Right atrium auricular region (tissue), 2 donors: ENCODE measurements at regions not wholly inside any gene's neighbourhood (a gene's known extent, or its start where the extent isn't known, plus 50 kb on each side); places are given as distances from the start of the nearest gene placed in this dataset.

Source experiments
- DNase-seq: peaks from one replicate; pipeline ENCODE4 v3.0.0-alpha.2; 2019; ENCODE audit warnings: low spot score
- H3K27ac ChIP-seq, 2 donors: fragments of 200-600 bp; sonication (generic); 1 replicate in 1 of 2; 2 replicates in 1 of 2; pipeline ENCODE4 v1.5.1; 2016 to 2019
- H3K27me3 ChIP-seq, 2 donors: fragments of 200-600 bp; sonication (generic); one replicate each; pipeline versions ENCODE4 v1.5.1 to v1.6.0; 2017 to 2019
- H3K36me3 ChIP-seq: fragments of 200-600 bp; sonication (generic); one replicate; pipeline ENCODE4 v1.5.1; 2016
- H3K4me1 ChIP-seq, 2 donors: fragments of 200-600 bp; sonication (generic); one replicate each; pipeline versions ENCODE4 v1.5.1 to v1.6.0; 2017 to 2019
- H3K4me3 ChIP-seq, 2 donors: fragments of 200-600 bp; sonication (generic); 1 replicate in 1 of 2; 2 replicates in 1 of 2; pipeline ENCODE4 v1.5.1; 2017 to 2019; ENCODE audit warnings: mild to moderate bottlenecking in 1 of 2, moderate library complexity in 1 of 2
- H3K9me3 ChIP-seq, 2 donors: fragments of 200-600 bp; sonication (generic); one replicate each; pipeline ENCODE4 v1.5.1; 2019
- TF ChIP-seq, protein P1 (sequence below), 2 donors: fragments of 200-600 bp; sonication (generic); IDR thresholded peaks; one replicate each; pipeline ENCODE4 v1.5.1; 2019; ENCODE audit warnings: antibody characterized with exemption in 2 of 2

DNA sequence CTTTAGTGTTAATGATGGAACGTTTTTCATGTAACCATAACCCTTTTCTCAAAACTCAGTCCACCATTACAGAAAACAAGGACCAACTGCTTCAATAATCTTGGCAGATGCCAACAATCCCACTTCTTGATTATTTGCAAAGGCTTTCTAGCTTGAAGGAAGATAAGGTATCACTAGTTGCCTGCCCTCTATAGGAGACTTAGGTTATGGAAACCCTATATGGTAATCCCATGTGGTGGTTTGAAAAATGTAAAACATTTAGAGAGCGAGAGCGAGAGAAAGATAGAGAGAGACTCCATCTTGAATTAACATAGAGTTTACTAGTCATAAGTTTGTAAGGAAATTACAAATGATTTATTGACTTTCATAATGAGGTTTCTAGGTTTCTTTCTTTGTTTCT lies 1627.5 kb upstream of the TENM3 start:
- TF ChIP-seq, protein P1, sequence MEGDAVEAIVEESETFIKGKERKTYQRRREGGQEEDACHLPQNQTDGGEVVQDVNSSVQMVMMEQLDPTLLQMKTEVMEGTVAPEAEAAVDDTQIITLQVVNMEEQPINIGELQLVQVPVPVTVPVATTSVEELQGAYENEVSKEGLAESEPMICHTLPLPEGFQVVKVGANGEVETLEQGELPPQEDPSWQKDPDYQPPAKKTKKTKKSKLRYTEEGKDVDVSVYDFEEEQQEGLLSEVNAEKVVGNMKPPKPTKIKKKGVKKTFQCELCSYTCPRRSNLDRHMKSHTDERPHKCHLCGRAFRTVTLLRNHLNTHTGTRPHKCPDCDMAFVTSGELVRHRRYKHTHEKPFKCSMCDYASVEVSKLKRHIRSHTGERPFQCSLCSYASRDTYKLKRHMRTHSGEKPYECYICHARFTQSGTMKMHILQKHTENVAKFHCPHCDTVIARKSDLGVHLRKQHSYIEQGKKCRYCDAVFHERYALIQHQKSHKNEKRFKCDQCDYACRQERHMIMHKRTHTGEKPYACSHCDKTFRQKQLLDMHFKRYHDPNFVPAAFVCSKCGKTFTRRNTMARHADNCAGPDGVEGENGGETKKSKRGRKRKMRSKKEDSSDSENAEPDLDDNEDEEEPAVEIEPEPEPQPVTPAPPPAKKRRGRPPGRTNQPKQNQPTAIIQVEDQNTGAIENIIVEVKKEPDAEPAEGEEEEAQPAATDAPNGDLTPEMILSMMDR (IDR thresholded peaks at IDR 0.05): no peak
- DNase-seq: no peak
- H3K36me3 ChIP-seq: no peaks in the 10 kb centered on the region
- no peak overlapping the region for H3K27ac ChIP-seq
- H3K9me3 ChIP-seq: no peaks in the 10 kb centered on the region
- H3K4me1 ChIP-seq: no peaks in the 10 kb centered on the region
- no peak overlapping the region for H3K4me3 ChIP-seq
- H3K27me3 ChIP-seq: no peaks in the 10 kb centered on the region

DNA sequence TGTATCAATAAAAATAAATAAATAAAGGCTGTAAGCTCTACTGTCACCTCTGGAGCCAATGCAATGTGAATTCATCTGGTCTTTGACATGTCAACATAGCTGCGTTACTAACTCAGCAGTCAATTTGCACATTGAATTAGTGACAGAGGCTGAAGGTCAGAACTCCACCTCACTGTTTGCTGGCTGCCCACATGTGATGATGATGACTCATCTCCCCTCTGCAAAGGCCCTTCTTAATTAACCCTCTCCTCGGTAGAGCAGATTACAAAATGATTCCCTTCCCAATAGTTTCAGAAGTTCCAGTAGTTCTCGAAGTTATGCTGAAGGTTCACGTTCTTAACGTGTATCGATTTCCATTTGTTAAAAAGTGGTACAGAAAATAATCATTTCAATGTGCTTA lies 1626.0 kb upstream of the TENM3 start:
- Histone ChIP-seq H3K4me3 (no peak overlapping the region), H3K4me1 (no peaks in the 10 kb centered on the region), H3K36me3 (no peaks in the 10 kb centered on the region), H3K9me3 (no peaks in the 10 kb centered on the region), H3K27ac (no peak overlapping the region), H3K27me3 (no peaks in the 10 kb centered on the region)
- TF ChIP-seq, protein P1 (IDR thresholded peaks at IDR 0.05): no peak
- DNase-seq: no peak

DNA sequence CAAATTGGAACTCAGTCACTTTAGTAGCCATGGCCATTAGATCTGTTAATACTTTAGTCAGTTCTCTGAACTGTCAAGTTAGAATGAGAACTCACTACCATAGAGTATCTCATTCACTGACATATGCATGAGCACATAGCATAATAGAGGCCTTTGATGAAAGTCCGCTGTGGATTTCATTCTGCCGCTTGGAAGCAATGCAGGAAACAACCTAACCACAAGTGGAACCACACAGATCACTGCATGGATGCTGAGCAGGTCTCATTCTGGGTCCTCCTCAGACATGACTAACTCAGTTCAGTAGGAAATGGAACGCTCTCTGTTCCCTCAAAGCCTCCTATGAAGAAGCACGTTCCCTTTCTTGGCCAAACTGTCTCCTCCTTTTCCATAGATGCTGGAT lies 1624.8 kb upstream of the TENM3 start:
- TF ChIP-seq, protein P1 (IDR thresholded peaks at IDR 0.05): no peak
- H3K4me1 ChIP-seq: no peaks in the 10 kb centered on the region
- H3K36me3 ChIP-seq: no peaks in the 10 kb centered on the region

DNA sequence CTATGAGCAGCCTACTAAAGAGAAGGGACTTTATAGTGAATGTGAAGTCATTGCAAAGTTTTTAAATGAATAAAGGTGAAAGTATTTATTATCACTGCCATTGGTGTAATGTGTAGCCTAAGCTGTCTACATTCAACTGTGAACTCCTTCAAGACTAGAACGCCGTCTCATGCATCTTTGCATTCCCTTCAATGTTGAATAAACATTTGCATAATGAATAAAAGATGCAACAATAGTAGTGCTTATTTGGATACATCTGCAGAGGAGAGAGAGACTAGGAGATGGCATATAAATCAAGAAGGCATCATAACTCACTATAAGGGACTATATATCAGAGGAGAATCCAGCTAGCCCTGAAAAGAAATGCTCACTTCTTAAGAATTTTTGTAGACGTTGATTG lies 1623.8 kb upstream of the TENM3 start:
- TF ChIP-seq, protein P1 (IDR thresholded peaks at IDR 0.05): no peak
- no peak for DNase-seq
- no peaks in the 10 kb centered on the region for H3K9me3 ChIP-seq

More for the DNA sequence above, 1624.8 kb upstream of the TENM3 start:
- no peaks in the 10 kb centered on the region for H3K27me3 ChIP-seq
- no peaks in the 10 kb centered on the region for H3K9me3 ChIP-seq
- no peak for DNase-seq
- no peak overlapping the region for H3K27ac ChIP-seq
- no peak overlapping the region for H3K4me3 ChIP-seq

DNA sequence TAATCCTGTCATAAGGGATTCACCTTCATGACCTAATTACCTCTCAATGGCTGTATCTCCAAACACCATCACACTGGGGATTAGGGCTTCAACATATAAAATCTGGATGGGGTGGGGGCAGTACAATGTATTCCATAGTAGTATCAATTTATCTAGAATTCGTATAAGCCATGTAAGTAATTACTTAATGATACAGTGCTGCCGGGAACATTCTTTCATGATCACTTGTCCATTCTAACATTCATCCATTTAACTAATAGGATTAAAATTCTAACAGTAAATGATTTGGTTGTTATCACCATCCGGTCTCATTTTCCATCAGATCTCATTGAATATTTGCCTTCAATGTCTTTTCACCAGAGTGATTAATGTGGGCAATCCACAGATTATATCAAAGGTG lies 1620.9 kb upstream of the TENM3 start:
- Histone ChIP-seq H3K36me3 (no peaks in the 10 kb centered on the region), H3K4me3 (no peak overlapping the region), H3K27ac (no peak overlapping the region), H3K4me1 (no peaks in the 10 kb centered on the region), H3K27me3 (no peaks in the 10 kb centered on the region), H3K9me3 (no peaks in the 10 kb centered on the region)
- no peak for DNase-seq
- TF ChIP-seq, protein P1 (IDR thresholded peaks at IDR 0.05): no peak

More for the DNA sequence above, 1623.8 kb upstream of the TENM3 start:
- no peak overlapping the region for H3K27ac ChIP-seq
- H3K4me3 ChIP-seq: no peak overlapping the region
- no peaks in the 10 kb centered on the region for H3K36me3 ChIP-seq
- no peaks in the 10 kb centered on the region for H3K4me1 ChIP-seq
- H3K27me3 ChIP-seq: no peaks in the 10 kb centered on the region

DNA sequence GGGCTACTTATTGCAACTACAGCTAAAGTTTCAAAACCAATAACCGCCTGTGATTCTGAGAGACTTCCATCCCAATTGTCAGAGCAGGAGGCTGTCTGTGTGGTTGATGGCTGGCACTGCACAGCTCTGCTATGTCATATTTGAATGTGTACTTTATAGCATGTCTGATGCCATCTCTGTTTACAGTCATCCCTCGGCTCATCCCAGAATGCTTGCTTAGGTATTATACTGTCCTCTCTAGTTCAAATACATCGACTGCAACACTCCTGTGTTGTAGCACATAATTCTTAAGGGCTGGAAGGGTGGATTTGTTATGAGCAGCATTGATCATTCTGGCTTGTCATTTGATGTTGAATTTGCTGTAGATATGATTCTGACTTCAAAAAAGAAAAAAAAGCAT lies 1617.5 kb upstream of the TENM3 start:
- H3K4me3 ChIP-seq: no peak overlapping the region
- TF ChIP-seq, protein P1 (IDR thresholded peaks at IDR 0.05): no peak

More for the DNA sequence above, 1617.5 kb upstream of the TENM3 start:
- Histone ChIP-seq H3K4me1 (no peaks in the 10 kb centered on the region), H3K9me3 (no peaks in the 10 kb centered on the region), H3K36me3 (no peaks in the 10 kb centered on the region), H3K27me3 (no peaks in the 10 kb centered on the region), H3K27ac (no peak overlapping the region)
- no peak for DNase-seq
